Ovary (tissue), 7 donors: ENCODE measurements at regions not wholly inside any gene's neighbourhood (a gene's known extent, or its start where the extent isn't known, plus 50 kb on each side); places are given as distances from the start of the nearest gene placed in this dataset.

ENCODE experiments used
- DNase-seq, 5 donors: peaks; one replicate each; pipeline ENCODE4 v3.0.0-alpha.2; 2019 to 2020
- H3K27ac ChIP-seq, 2 donors: fragments of 200-600 bp; one replicate each; pipeline versions ENCODE4 v1.5.1 to v1.8.0; 2019 to 2022
- H3K27me3 ChIP-seq: fragments of 200-600 bp; one replicate; pipeline ENCODE4 v1.8.0; 2022
- H3K36me3 ChIP-seq: fragments of 200-600 bp; sonication (generic); one replicate; pipeline ENCODE4 v1.5.1; 2019
- H3K4me1 ChIP-seq: one replicate; pipeline ENCODE4 v1.8.1; 2013; ENCODE audit warnings: mild to moderate bottlenecking, moderate library complexity; ENCODE audit not compliant: insufficient read depth
- H3K4me3 ChIP-seq: fragments of 200-600 bp; sonication (generic); one replicate; pipeline ENCODE4 v1.5.1; 2017
- H3K9me3 ChIP-seq, 2 donors: fragments of 200-600 bp in 1 of 2; sonication (generic) in 1 of 2; one replicate each; pipeline versions ENCODE4 v1.5.1 to v1.8.1; 2013 to 2019; ENCODE audit warnings: mild to moderate bottlenecking in 1 of 2, moderate library complexity in 1 of 2
- CTCF ChIP-seq, 3 donors: fragments of 450-650 bp in 2 of 3; fragments of 200-600 bp in 1 of 3; IDR thresholded peaks; one replicate each; pipeline versions ENCODE4 v1.5.1 to v1.8.0; 2016 to 2022; ENCODE audit warnings: antibody characterized with exemption in 3 of 3, mild to moderate bottlenecking in 1 of 3
- EP300 ChIP-seq: sonication (generic); formaldehyde crosslinking; IDR thresholded peaks from one replicate; pipeline ENCODE4 v1.6.1; 2017; ENCODE audit warnings: antibody characterized with exemption
- POLR2A ChIP-seq: fragments of 450-650 bp; IDR thresholded peaks from one replicate; pipeline ENCODE4 v1.6.1; 2017; ENCODE audit warnings: antibody characterized with exemption, mild to moderate bottlenecking, moderate library complexity
- WGBS, 3 donors: extraction: QIAGEN DNeasy Blood & Tissue Kit in 1 of 3; methylation state at CpG; one replicate each; pipeline versions ENCODE4 v1.1.5 to v1.1.7; 2013 to 2017; 5-methylcytosine and 5-hydroxymethylcytosine counted together
- intact Hi-C, 4 donors: fragments of 100-400 bp; cut with DNase I; formaldehyde crosslinking; loops; one replicate each; pipeline versions ENCODE4 v1.11.0 to v1.15.1; 2022 to 2023
- donor health status: DM: no; HTN: no; CAD: no; lungs with moderate emphysema.
- donor health status: DM: no; HTN: no; CAD: no.
- donor health status: Bipolar disorder and iron deficiency.
- donor health status: DM: no; HTN: no; CAD: no.
- donor health status: DM: yes; HTN: yes; CAD: no.

- WGBS, 3 donors, result 30 to 39% (median 33%) methylated on average over 23 of the region's 23 CpGs
- H3K4me3 ChIP-seq, result no peak overlapping the region
- H3K27ac ChIP-seq, result no peak overlapping the region
- peaks cover 3% of the 10 kb centered on the region for H3K4me1 ChIP-seq
- no peaks in the 10 kb centered on the region for H3K9me3 ChIP-seq
- no peaks in the 10 kb centered on the region for H3K27me3 ChIP-seq
- no peak for TF ChIP-seq EP300
- no peaks in the 10 kb centered on the region for H3K36me3 ChIP-seq
- peak in 3 of 5 donors; percentile 21 to 46 (median 28) for DNase-seq
- intact Hi-C loops, result no loop called here
Observed at GRCh38 chr14:101177301-101177971, 273.9 kb upstream of the RTL1 start.

GRCh38 chr14:101178184-101179072 is 274.9 kb upstream of the RTL1 start:
- no peaks in the 10 kb centered on the region for H3K36me3 ChIP-seq
- no peaks in the 10 kb centered on the region for H3K9me3 ChIP-seq
- no peak overlapping the region for H3K4me3 ChIP-seq
- intact Hi-C loops, result no loop called here
- TF ChIP-seq POLR2A (no peak), CTCF (IDR thresholded peaks at IDR 0.05) (no peak), EP300 (no peak)
- H3K27me3 ChIP-seq, result no peaks in the 10 kb centered on the region
- no peak overlapping the region for H3K27ac ChIP-seq
- 94% methylated on average over 22 of the region's 22 CpGs for WGBS, 3 donors
- H3K4me1 ChIP-seq, result peaks cover 3% of the 10 kb centered on the region
- DNase-seq, result peak in 3 of 5 donors; percentile 3 to 19 (median 17)

- Histone ChIP-seq H3K9me3 (no peaks in the 10 kb centered on the region), H3K27ac (no peak overlapping the region), H3K36me3 (no peaks in the 10 kb centered on the region), H3K27me3 (no peaks in the 10 kb centered on the region), H3K4me3 (no peak overlapping the region), H3K4me1 (peaks cover 3% of the 10 kb centered on the region)
- DNase-seq, result peak in 3 of 5 donors; percentile 3 to 28 (median 10)
- intact Hi-C loops, result loop anchor here in 2 of 4 donors (5.0 to 10.0 kb wide), 2 partner anchors 383 to 385 kb away; partner anchors contain the start of gene DIO3 (in 2 of the 2)
- TF ChIP-seq EP300 (no peak), CTCF (IDR thresholded peaks at IDR 0.05) (no peak), POLR2A (no peak)
- 94 to 96% (median 94%) methylated on average over 10 to 12 of the region's 12 CpGs for WGBS, 3 donors
Observed at GRCh38 chr14:101179691-101180211, 276.2 kb upstream of the RTL1 start.

GRCh38 chr14:101181446-101182313 is 278.2 kb upstream of the RTL1 start:
- peaks cover 3% of the 10 kb centered on the region for H3K4me1 ChIP-seq
- H3K27ac ChIP-seq, result no peak overlapping the region
- no peak for TF ChIP-seq CTCF (IDR thresholded peaks at IDR 0.05)
- H3K4me3 ChIP-seq, result no peak overlapping the region
- H3K36me3 ChIP-seq, result no peaks in the 10 kb centered on the region
- 73 to 94% (median 75%) methylated on average over 6 of the region's 6 CpGs for WGBS, 3 donors
- peak in 3 of 5 donors; percentile 4 to 22 (median 11) for DNase-seq
- H3K9me3 ChIP-seq, result no peaks in the 10 kb centered on the region
- intact Hi-C loops, result loop anchor here in 3 of 4 donors (2.0 to 10.0 kb wide), 3 partner anchors 379 to 383 kb away; partner anchors contain the start of gene DIO3 (in 3 of the 3)
- H3K27me3 ChIP-seq, result no peaks in the 10 kb centered on the region
